Spleen (tissue), 7 donors: ENCODE measurements at regions not wholly inside any gene's neighbourhood (a gene's known extent, or its start where the extent isn't known, plus 50 kb on each side); places are given as distances from the start of the nearest gene placed in this dataset.

Source experiments
- CTCF ChIP-seq, 11 experiments: fragments of 200-600 bp in 7 of 11; fragments of 450-650 bp in 4 of 11; sonication (generic) in 4 of 11; IDR thresholded peaks in 8 of 11; conservative IDR thresholded peaks in 3 of 11; 1 replicate in 7 of 11; 2 replicates in 4 of 11; pipeline versions ENCODE4 v1.4.0 to v1.8.0; 2016 to 2021; ENCODE audit warnings: antibody characterized with exemption in 11 of 11, inconsistent platforms in 4 of 11, mild to moderate bottlenecking in 1 of 11
- POLR2A ChIP-seq, 3 donors: fragments of 450-650 bp; IDR thresholded peaks; one replicate each; pipeline ENCODE4 v1.5.1; 2017; ENCODE audit warnings: antibody characterized with exemption in 3 of 3, mild to moderate bottlenecking in 1 of 3
- POLR2AphosphoS5 ChIP-seq, 3 donors: sonication (generic); formaldehyde crosslinking; IDR thresholded peaks; one replicate each; pipeline ENCODE4 v1.5.1; 2017; ENCODE audit warnings: antibody characterized with exemption in 3 of 3
- donor health status: DM: no; HTN: no; CAD: no; lungs with moderate emphysema.
- donor health status: DM: no; HTN: no; CAD: no.
- donor health status: DM: no; HTN: no; CAD: no.

DNA sequence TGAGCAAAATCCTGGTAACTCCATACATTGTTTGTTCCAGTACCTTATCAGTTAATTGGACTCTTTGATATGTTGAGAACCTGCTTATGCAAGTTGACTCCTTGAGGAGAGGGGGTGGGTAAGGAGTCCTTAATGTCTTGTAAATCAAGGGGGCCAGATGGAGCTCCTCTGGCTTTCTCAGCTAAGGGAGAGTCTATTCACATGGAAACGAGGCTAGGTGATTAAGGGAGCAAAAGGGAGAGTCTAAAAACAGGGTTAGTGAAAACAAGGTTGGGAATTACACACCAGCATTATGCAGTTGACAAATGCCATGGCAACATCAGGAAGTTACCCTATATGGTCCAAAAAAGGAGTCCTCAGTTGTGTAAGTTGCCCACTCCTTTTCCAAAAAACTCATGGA lies 372.8 kb upstream of the HSFY2 start:
- TF ChIP-seq CTCF (IDR thresholded peaks at IDR 0.05 in 8 of 11, conservative IDR thresholded peaks at IDR 0.05 in 3 of 11) = no peak
- no peak for TF ChIP-seq POLR2A (IDR thresholded peaks at IDR 0.05)
- TF ChIP-seq POLR2AphosphoS5 (IDR thresholded peaks at IDR 0.05) = no peak
